Mesodermal cell (in vitro differentiated cells): ENCODE measurements at regions not wholly inside any gene's neighbourhood (a gene's known extent, or its start where the extent isn't known, plus 50 kb on each side); places are given as distances from the start of the nearest gene placed in this dataset.
"Not testable (repeated sequence)": the region's sequence is repeated elsewhere in the genome, so short reads cannot be mapped to it uniquely, and the experiment has no call there.

Experiments
- H3K27ac ChIP-seq: 2 replicates; pipeline ENCODE4 v1.7.0; 2013; ENCODE audit warnings: mild to moderate bottlenecking, low read depth, low read length, moderate library complexity; ENCODE audit not compliant: severe bottlenecking
- H3K36me3 ChIP-seq: 2 replicates; pipeline ENCODE4 v1.7.1; 2013; ENCODE audit warnings: mild to moderate bottlenecking, low read length, moderate library complexity; ENCODE audit not compliant: control insufficient read depth, insufficient read depth
- H3K4me1 ChIP-seq: one replicate; pipeline ENCODE4 v1.7.1; 2013; ENCODE audit warnings: mild to moderate bottlenecking, low read length; ENCODE audit not compliant: insufficient read depth, control insufficient read depth, poor library complexity, severe bottlenecking
- H3K4me3 ChIP-seq: 2 replicates; pipeline ENCODE4 v1.7.0; 2013; ENCODE audit warnings: low read length, control low read depth, mild to moderate bottlenecking; ENCODE audit not compliant: insufficient read depth, poor library complexity, severe bottlenecking; ENCODE audit errors: extremely low read depth
- H3K9me3 ChIP-seq: 2 replicates; pipeline ENCODE4 v1.7.1; 2013; ENCODE audit warnings: mild to moderate bottlenecking, low read length, moderate library complexity; ENCODE audit not compliant: control insufficient read depth
- WGBS, 2 experiments: methylation state at CpG; one replicate each; pipeline ENCODE4 v1.1.5; 2013; ENCODE audit warnings: missing lambda C conversion rate in 2 of 2; ENCODE audit not compliant: insufficient coverage in 2 of 2; 5-methylcytosine and 5-hydroxymethylcytosine counted together

DNA sequence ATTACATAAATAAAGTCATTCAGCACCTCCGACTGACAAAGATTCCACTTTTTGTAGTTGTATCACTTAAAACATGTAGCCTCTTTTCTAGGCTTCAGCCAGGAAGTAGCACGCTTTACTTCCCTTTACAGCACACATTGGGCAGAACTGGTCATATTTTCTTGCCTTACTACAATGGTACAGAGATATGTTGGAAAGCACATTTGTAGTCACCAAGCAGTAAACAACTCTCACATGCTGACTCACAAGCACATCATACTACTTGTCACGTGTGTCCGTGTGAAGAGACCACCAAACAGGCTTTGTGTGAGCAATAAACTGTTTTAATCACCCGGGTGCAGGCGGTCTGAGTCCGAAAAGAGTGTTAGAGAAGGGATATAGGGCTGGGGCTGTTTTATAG, 1071.8 kb downstream of the DNAJB9 start:
- Histone ChIP-seq H3K4me1 (no peaks in the 10 kb centered on the region), H3K27ac (no peak overlapping the region), H3K4me3 (no peak overlapping the region), H3K36me3 (no peaks in the 10 kb centered on the region), H3K9me3 (no peaks in the 10 kb centered on the region)
- 93 to 100% methylated on average over 2 to 6 of the region's 7 CpGs for WGBS, 2 experiments

DNA sequence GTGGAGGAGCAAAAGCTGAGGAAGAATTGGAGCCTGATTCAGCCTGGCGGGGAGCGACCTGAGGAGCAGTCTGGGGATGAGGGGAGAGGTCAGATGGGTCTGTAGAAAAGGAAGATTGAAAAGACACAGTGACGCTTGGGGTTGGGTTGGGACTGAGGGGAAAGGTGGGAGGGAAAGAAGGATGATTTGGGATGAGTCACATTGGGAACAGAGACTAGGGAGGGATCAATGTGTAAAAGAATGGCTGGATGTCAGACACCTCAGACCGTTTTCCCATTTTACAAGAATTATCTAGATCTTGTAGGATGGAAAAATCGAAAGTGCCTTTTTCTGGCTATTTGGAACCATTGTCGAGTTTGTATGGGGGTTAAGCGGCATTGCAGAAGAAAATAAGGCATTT, 1076.5 kb downstream of the DNAJB9 start:
- Histone ChIP-seq H3K9me3 (no peaks in the 10 kb centered on the region), H3K4me3 (no peak overlapping the region), H3K27ac (no peak overlapping the region), H3K36me3 (no peaks in the 10 kb centered on the region), H3K4me1 (no peaks in the 10 kb centered on the region)
- 90 to 95% methylated on average over 6 of the region's 7 CpGs for WGBS, 2 experiments

DNA sequence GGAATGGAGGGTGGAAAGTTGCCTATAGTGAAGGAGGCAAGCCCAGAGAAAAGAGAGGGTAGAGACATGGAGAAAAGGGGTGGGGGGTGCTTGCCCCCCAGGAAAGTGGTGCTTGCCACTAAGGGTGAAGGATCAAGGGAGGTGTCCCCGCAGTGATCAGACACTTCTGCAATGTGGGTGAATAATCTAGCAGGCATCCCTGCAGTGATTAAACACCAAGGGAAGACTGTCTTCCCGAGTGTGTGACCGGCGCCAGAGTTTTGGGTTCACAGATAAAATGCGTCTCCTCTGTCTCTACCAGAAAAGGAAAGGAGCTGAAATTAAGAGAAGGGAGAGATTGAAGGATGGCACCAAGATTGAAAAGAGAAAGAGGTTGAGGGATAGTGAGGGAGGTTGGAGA, 1076.9 kb downstream of the DNAJB9 start:
- not testable (repeated sequence) for H3K4me1 ChIP-seq, H3K27ac ChIP-seq, H3K4me3 ChIP-seq, H3K9me3 ChIP-seq, H3K36me3 ChIP-seq
- 85 to 87% methylated on average over 5 of the region's 5 CpGs for WGBS, 2 experiments

DNA sequence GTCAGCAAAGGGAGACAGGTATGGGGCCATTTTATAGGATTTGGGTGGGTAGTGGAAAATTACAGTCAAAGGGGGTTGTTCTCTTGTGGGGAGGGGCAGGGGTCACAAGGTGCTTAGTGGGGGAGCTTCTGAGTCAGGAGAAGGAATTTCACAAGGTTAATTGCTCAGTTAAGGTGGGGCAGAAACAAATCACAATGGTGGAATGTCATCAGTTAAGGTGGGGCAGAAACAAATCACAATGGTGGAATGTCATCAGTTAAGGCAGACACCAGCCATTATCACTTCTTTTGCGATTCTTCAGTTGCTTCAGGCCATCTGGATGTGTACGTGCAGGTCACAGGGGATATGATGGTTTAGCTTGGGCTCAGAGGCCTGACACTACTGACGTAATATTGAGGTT, 1077.6 kb downstream of the DNAJB9 start:
- WGBS, 2 experiments, result 100% methylated on average over 1 of the region's 3 CpGs; no CpG with 5 or more reads in 1 of the 2 experiments
- H3K4me3 ChIP-seq, H3K9me3 ChIP-seq, H3K36me3 ChIP-seq, H3K27ac ChIP-seq, H3K4me1 ChIP-seq: not testable (repeated sequence)

DNA sequence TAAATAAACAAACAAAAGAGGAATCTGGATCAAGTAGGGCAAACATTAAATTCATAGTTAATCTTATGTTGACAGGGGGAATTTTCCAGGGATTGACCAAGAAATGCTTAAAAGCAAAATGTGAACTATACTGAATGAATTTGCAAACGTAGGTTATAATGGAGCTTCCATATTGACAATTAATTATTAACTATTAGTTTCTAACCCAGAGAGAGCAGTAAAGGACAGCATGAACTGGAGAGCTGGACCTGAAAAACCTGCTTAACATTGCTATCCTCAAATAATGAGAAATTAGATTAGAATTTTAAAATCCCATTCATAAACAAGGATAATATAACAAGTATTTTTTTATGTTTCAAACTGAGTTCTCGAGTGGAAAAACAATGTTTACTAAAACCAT, 1089.6 kb downstream of the DNAJB9 start:
- Histone ChIP-seq H3K36me3 (no peaks in the 10 kb centered on the region), H3K4me3 (no peak overlapping the region), H3K4me1 (no peaks in the 10 kb centered on the region), H3K9me3 (no peaks in the 10 kb centered on the region), H3K27ac (no peak overlapping the region)
- WGBS, 2 experiments, result no CpG with 5 or more reads among the region's 2 CpGs

DNA sequence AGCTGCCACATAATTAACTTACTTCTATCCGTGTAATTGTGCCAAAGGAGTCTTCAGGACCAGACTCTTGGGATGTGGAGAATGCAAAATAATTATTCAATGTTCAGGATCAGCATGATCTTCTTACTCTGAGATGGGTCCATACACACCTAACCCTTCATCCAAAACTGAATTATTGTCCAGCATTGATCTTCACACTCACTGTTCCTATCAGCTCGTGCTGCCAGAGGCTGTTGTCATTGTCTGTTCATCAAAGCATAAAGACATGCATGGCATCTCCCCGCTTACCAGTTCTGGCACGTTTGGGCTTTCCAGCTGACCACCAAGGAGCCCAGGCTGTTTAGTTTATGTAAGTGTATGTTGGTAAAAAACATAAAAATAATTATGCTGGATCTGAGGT, 1090.7 kb downstream of the DNAJB9 start:
- H3K27ac ChIP-seq, result no peak overlapping the region
- no peak overlapping the region for H3K4me3 ChIP-seq
- H3K4me1 ChIP-seq, result no peaks in the 10 kb centered on the region
- WGBS, 2 experiments, result 80% methylated on average over 2 of the region's 4 CpGs; no CpG with 5 or more reads in 1 of the 2 experiments
- no peaks in the 10 kb centered on the region for H3K9me3 ChIP-seq
- H3K36me3 ChIP-seq, result no peaks in the 10 kb centered on the region

DNA sequence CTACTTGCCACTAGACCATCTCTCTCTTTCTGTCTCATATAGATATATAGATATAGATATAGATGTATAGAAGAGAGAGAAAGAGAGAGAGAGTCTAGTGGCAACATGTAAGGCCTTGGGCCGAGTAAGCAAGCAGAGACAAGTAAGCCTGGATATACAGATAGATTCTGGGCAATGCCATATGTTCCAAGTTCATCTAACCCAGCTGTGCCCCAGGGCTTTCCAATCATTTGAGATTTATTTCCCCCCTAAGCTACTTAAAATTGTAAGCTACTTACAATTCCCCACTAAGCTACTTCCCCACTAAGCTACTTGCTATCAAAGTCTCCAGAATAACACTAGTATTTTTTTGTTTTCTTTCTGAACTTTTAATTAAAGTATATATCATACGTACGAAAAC, 1094.1 kb downstream of the DNAJB9 start:
- Histone ChIP-seq H3K4me3 (no peak overlapping the region), H3K27ac (no peak overlapping the region), H3K9me3 (no peaks in the 10 kb centered on the region), H3K36me3 (no peaks in the 10 kb centered on the region), H3K4me1 (no peaks in the 10 kb centered on the region)
- 40 to 80% methylated on average over 1 of the region's 3 CpGs for WGBS, 2 experiments

DNA sequence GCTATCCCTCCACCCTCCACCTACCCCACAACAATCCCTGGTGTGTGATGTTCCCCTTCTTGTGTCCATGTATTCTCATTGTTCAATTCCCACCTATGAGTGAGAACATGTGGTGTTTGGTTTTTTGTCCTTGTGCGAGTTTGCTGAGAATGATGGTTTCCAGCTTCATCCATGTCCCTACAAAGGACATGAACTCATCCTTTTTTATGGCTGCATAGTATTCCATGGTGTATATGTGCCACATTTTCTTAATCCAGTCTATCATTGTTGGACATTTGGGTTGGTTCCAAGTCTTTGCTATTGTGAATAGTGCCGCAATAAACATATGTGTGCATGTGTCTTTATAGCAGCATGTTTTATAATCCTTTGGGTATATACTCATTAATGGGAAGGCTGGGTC, 1117.6 kb downstream of the DNAJB9 start:
- H3K36me3 ChIP-seq, H3K4me3 ChIP-seq, H3K9me3 ChIP-seq, H3K4me1 ChIP-seq, H3K27ac ChIP-seq: not testable (repeated sequence)
- WGBS, 2 experiments, result no CpG with 5 or more reads among the region's 2 CpGs

DNA sequence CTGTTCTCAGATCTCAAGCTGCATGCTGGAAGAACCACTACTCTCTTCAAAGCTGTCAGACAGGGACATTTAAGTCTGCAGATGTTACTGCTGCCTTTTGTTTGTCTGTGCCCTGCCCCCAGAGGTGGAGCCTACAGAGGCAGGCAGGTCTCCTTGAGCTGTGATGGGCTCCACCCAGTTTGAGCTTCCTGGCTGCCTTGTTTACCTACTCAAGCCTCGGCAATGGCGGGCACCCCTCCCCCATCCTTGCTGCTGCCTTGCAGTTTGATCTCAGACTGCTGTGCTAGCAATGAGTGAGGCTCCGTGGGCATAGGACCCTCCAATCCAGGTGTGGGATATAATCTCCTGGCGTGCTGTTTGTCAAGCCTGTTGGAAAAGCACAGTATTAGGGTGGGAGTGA, 1122.9 kb downstream of the DNAJB9 start:
- not testable (repeated sequence) for H3K4me1 ChIP-seq, H3K4me3 ChIP-seq, H3K36me3 ChIP-seq, H3K27ac ChIP-seq, H3K9me3 ChIP-seq
- 44 to 100% methylated on average over 2 of the region's 4 CpGs for WGBS, 2 experiments

DNA sequence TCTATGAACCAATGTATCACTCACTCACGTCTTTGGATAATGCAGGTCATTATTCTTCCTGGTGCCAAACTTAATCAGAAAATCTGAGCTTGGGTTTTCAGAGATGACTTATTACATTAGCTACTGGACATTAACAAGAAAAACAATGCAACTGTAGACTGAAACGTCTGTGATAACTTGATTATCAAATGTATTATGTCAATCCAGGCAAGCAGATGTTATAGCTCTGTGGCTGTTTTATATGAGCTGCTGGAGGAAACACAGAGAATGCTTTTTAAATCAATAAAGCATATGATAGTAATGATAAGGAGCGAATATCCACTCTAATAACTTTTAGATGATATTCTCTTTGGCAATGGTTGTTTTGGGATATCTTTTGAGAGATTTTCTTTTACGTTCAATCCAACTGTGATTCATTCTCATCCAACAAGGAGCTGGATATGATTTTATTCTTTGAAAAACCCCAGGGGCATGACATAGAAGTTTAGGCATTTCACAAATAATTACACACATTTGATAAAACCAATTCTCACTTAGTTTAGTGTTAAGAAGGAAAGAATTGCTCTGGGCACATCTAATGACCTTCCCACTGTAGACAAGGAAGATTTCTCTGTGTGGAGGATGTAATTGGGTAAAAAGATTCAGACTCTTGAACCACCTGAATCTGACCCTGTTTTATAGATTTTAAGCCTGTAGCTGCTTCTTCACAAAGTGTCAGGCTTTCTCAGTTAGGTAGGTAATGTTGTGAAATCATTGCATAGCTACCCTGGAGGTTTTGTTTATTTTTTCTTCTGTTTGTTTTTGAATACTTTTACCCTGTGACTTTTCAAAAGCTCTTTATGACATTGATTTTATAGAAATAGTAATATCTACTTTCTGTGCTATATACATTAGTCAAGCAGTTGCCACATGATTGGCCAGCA, 1124.7 kb downstream of the DNAJB9 start:
- WGBS, 2 experiments, result 60% methylated on average over 1 of the region's 4 CpGs; no CpG with 5 or more reads in 1 of the 2 experiments
- no peak overlapping the region for H3K4me3 ChIP-seq
- H3K4me1 ChIP-seq, result no peaks in the 10 kb centered on the region

DNA sequence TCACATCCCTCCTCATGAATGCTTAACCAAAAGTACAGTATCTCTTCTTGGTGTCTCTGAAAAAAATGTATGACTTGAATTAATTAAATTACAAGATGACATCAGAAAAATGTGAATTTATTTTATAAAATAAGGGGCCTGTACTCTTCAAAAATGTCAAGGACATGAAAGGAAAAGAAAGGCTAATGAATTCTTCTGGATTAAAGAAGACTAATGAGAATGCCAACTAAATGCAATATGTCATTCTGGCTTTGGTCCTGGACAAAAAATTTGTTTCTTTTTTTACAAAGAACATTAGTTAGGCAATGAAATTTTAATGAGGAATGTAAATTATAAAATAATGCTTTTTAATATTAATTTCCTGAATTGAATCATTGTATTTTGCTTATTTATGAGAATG, 1125.7 kb downstream of the DNAJB9 start:
- H3K4me3 ChIP-seq, result no peak overlapping the region
- H3K27ac ChIP-seq, result no peak overlapping the region
- H3K9me3 ChIP-seq, result no peaks in the 10 kb centered on the region
- H3K4me1 ChIP-seq, result no peaks in the 10 kb centered on the region
- H3K36me3 ChIP-seq, result no peaks in the 10 kb centered on the region

More for the DNA sequence above, 1124.7 kb downstream of the DNAJB9 start:
- Histone ChIP-seq H3K9me3 (no peaks in the 10 kb centered on the region), H3K27ac (no peak overlapping the region), H3K36me3 (no peaks in the 10 kb centered on the region)
